ENCODE measurements at regions not wholly inside any gene's neighbourhood (a gene's known extent, or its start where the extent isn't known, plus 50 kb on each side); places are given as distances from the start of the nearest gene placed in this dataset.

- H2AFZ ChIP-seq: no peak overlapping the region
- H3K9ac ChIP-seq: no peak overlapping the region
- H3K27ac ChIP-seq: no peak overlapping the region
- no peak overlapping the region for H3K4me3 ChIP-seq (ENCODE audit: low read depth, low read length)
- H3K79me2 ChIP-seq: no peaks in the 10 kb centered on the region
- no peaks in the 10 kb centered on the region for H3K27me3 ChIP-seq (ENCODE audit: control insufficient read depth, insufficient read depth, low read length)
- TF ChIP-seq CTCF (IDR thresholded peaks at IDR 0.05): no peak
- H3K4me2 ChIP-seq (ENCODE audit: low read length): no peak overlapping the region
- H3K36me3 ChIP-seq (ENCODE audit: control insufficient read depth, insufficient read depth, low read length): no peaks in the 10 kb centered on the region
- H3K9me3 ChIP-seq (ENCODE audit: control insufficient read depth, low read length): no peaks in the 10 kb centered on the region
- no peaks in the 10 kb centered on the region for H3K4me1 ChIP-seq
Observed at GRCh38 chr16:52090080-52090479, 456.9 kb downstream of the TOX3 start.

GRCh38 chr16:52089476-52089875 is 457.5 kb downstream of the TOX3 start:
- no peaks in the 10 kb centered on the region for H3K4me1 ChIP-seq
- TF ChIP-seq CTCF (IDR thresholded peaks at IDR 0.05): no peak
- H3K79me2 ChIP-seq: no peaks in the 10 kb centered on the region
- no peaks in the 10 kb centered on the region for H3K9me3 ChIP-seq (ENCODE audit: control insufficient read depth, low read length)
- no peaks in the 10 kb centered on the region for H3K36me3 ChIP-seq (ENCODE audit: control insufficient read depth, insufficient read depth, low read length)
- H3K9ac ChIP-seq: no peak overlapping the region
- H3K4me2 ChIP-seq (ENCODE audit: low read length): no peak overlapping the region
- H3K27ac ChIP-seq: no peak overlapping the region
- H2AFZ ChIP-seq: no peak overlapping the region
- H3K4me3 ChIP-seq (ENCODE audit: low read depth, low read length): no peak overlapping the region
- no peaks in the 10 kb centered on the region for H3K27me3 ChIP-seq (ENCODE audit: control insufficient read depth, insufficient read depth, low read length)

- Histone ChIP-seq H3K9me3 (ENCODE audit: control insufficient read depth, low read length) (no peaks in the 10 kb centered on the region), H3K79me2 (no peaks in the 10 kb centered on the region), H3K9ac (no peak overlapping the region), H2AFZ (no peak overlapping the region), H3K27ac (no peak overlapping the region), H3K36me3 (ENCODE audit: control insufficient read depth, insufficient read depth, low read length) (no peaks in the 10 kb centered on the region), H3K4me1 (no peaks in the 10 kb centered on the region), H3K27me3 (ENCODE audit: control insufficient read depth, insufficient read depth, low read length) (no peaks in the 10 kb centered on the region), H3K4me3 (ENCODE audit: low read depth, low read length) (no peak overlapping the region), H3K4me2 (ENCODE audit: low read length) (no peak overlapping the region)
- TF ChIP-seq CTCF (IDR thresholded peaks at IDR 0.05): no peak
Observed at GRCh38 chr16:52086901-52087300, 460.0 kb downstream of the TOX3 start.

GRCh38 chr16:52078716-52079655 is 468.0 kb downstream of the TOX3 start:
- Histone ChIP-seq H2AFZ (no peak overlapping the region), H3K9me3 (ENCODE audit: control insufficient read depth, low read length) (no peaks in the 10 kb centered on the region), H3K36me3 (ENCODE audit: control insufficient read depth, insufficient read depth, low read length) (no peaks in the 10 kb centered on the region), H3K27ac (no peak overlapping the region), H3K9ac (no peak overlapping the region), H3K4me3 (ENCODE audit: low read depth, low read length) (no peak overlapping the region), H3K4me1 (no peaks in the 10 kb centered on the region), H3K79me2 (no peaks in the 10 kb centered on the region), H3K4me2 (ENCODE audit: low read length) (no peak overlapping the region), H3K27me3 (ENCODE audit: control insufficient read depth, insufficient read depth, low read length) (no peaks in the 10 kb centered on the region)
- no peak for TF ChIP-seq CTCF (IDR thresholded peaks at IDR 0.05)

- Histone ChIP-seq H3K4me3 (ENCODE audit: low read depth, low read length) (no peak overlapping the region), H3K9ac (no peak overlapping the region), H3K27ac (no peak overlapping the region), H3K36me3 (ENCODE audit: control insufficient read depth, insufficient read depth, low read length) (no peaks in the 10 kb centered on the region), H2AFZ (no peak overlapping the region), H3K9me3 (ENCODE audit: control insufficient read depth, low read length) (no peaks in the 10 kb centered on the region), H3K4me2 (ENCODE audit: low read length) (no peak overlapping the region), H3K79me2 (no peaks in the 10 kb centered on the region), H3K4me1 (no peaks in the 10 kb centered on the region), H3K27me3 (ENCODE audit: control insufficient read depth, insufficient read depth, low read length) (no peaks in the 10 kb centered on the region)
- no peak for TF ChIP-seq CTCF (IDR thresholded peaks at IDR 0.05)
Observed at GRCh38 chr16:52077607-52078006, 469.3 kb downstream of the TOX3 start.
